GM21723 (cell line): ENCODE measurements at regions not wholly inside any gene's neighbourhood (a gene's known extent, or its start where the extent isn't known, plus 50 kb on each side); places are given as distances from the start of the nearest gene placed in this dataset.
"Not testable (repeated sequence)": the region's sequence is repeated elsewhere in the genome, so short reads cannot be mapped to it uniquely, and the experiment has no call there.

Source experiments
- ATAC-seq: cut with Tn5 transposase; IDR thresholded peaks from one replicate; pipeline ENCODE4 v1.9.1; 2021; ENCODE audit warnings: mild to moderate bottlenecking, moderate library complexity; ENCODE audit not compliant: unreplicated experiment

DNA sequence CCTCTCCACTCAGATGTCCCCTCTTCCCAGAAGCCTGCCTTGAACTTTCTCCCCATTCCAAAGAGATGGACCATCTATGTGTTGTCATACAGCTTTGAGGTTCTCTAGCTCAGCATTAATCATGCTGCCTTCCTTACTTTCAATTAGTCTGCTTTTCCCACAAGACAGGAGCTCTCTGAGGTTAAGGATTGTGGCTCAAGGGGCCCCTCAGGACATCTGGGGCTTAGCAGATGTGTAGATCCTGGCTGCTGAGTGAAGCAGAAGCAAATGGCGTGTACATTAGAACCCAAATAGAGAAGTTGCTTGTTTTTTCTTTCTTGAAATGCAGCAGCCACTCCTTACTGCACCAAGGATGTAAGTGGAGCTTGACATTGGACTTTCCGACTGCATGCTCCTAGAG is 330.5 kb upstream of the TNRC6C start:
- no peak for ATAC-seq

DNA sequence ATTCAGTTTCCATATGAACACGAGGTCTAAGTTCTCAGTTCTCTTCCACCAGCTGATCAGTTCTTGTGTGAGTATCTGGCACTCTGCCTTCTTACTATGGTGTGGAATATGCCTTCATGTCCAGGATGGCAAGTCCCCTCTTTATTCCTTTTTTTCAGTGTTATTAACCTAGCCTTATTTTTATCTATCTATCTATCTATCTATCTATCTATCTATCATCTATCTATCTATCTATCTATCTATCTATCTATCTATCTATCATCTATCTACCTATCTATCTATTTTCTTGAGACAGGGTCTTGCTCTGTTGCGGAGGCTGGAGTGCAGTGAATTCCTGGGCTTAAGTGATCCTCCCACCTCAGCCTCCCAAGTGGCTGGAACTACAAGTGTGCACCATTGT is 329.2 kb upstream of the TNRC6C start:
- ATAC-seq: not testable (repeated sequence)

DNA sequence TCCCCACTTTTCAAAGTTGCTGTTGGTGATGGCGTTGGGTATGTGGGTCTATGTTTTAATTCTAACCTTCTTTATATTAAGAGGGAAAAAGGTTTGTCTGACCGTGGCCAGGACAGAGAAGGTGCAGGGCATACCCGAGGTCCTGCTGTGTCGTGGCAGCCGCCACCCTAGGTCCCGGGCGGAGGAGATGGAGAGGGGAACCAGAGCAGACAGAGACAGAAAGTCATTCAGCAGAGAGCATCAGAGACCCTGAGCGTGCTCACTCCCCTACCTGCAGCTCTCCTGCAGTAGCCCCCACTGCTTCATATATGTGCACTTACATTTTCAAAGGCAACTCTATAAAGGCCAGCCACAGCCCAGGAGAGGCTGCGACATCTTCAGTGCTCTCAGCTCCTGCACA is 327.2 kb upstream of the TNRC6C start:
- no peak for ATAC-seq

DNA sequence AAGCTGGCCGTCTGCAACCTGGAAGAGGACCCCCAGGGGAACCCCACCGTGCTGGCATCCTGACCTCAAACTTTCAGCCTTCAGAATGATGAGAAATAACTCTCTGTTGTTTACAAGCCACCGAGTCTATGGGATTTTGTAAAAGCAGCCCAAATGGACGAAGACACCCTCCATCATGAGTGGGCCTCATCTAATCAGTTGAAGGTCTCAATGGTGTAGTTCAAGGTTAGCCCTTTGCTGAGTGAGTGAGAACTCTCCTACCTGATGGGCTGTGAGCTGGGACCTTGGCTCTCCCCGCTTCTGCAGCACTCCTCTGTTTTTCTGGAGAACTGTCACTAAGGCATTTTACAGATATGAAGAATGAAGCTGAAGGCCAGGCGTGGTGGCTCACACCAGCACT is 325.9 kb upstream of the TNRC6C start:
- ATAC-seq: no peak

DNA sequence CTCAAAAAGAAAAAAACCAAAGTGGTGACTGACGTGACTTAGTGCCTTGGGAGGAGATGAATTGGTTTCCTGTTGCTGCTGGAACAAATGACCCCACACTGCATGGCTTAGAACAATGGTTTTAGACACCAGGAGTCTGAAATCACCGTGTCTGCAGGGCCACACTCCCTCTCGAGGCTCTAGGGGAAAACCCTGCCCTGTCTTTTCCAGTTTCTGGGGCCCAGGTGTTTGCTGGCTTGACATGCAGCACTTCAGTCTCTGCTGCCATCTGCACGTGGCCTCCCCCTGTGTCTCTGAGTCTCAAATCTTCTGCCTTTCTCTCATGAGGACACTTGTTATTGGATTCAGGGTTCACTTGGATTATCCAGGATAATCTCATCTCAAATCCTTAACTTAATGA is 323.8 kb upstream of the TNRC6C start:
- ATAC-seq: no peak

DNA sequence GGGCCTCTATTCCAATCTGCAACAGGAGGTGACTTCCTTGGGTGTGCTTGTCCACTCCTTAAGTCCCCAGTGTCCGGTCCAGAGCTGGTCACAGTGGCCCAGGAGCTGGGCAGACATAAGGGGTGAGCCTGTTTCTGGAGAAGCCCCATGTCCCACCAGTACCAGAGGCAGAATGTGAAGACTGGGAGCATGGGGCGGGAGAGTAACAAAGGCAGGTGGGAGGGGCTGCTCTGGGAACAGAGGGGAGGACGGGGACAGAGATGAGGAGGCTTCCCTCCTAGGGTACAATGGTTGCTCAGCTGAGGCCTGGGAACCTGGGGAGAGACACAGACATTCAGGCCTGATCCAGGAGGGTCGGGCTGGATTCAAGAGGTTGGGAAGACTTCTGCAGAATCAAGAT is 323.3 kb upstream of the TNRC6C start:
- ATAC-seq: no peak

DNA sequence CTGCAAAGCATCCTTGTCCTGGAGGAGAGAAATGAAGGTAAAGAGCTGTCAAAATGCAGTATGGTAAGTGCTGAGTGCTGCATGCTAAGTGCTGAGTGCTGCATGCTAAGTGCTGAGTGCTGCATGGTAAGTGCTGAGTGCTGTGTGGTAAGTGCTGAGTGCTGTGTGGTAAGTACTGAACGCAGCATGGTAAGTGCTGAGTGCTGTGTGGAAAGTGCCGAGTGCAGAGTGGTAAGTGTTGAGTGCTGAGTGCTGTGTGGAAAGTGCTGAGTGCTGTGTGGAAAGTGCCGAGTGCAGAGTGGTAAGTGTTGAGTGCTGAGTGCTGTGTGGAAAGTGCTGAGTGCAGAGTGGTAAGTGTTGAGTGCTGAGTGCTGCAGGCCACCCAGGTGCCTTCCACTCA is 322.7 kb upstream of the TNRC6C start:
- not testable (repeated sequence) for ATAC-seq

DNA sequence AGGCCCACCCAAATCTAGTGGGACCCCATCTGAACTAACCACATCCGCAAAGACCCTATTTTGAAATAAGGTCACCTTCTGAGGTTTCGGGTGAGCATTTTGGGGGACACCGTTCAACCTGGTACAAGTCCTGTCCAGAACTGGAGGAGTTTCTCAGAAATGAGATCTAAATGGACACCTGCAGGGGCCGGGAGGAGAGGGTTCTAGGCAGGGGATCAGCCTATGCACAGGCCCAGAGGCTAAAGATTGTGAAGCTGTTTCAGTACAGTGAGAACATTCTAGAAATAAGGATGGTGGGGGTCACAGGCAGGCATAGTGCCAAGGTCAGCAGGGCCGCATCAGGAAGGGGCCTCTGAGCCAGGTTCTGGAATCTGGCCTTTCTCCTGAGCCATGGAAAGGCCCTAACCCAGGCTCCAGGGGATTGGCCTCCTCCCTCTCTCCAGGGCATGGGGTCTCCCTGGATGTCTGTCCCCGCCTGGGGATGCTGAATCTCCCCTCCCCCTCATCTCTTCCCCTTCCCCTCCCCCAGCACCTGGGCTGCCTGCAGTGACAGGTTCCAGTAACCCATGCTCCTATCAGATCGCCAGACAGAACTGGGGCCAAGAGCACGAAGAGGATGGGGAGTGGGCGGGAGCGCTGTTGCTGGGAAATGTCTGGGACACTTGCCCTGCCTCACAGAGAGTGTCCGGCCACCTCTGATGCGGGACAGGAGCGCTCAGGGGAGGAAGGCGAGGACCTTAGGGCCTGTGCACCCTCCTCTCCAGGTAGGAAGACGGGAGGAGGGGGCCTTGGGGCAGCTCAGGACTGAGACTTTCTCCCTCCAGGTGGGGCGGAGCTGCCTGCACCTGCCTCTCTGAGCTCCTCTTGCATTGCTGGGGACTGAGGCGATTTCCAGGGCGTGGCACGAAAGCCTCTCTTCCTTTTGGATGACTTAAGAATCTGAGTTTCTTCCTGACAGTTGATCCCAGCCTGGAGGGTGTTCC is 321.4 kb upstream of the TNRC6C start:
- ATAC-seq: no peak

DNA sequence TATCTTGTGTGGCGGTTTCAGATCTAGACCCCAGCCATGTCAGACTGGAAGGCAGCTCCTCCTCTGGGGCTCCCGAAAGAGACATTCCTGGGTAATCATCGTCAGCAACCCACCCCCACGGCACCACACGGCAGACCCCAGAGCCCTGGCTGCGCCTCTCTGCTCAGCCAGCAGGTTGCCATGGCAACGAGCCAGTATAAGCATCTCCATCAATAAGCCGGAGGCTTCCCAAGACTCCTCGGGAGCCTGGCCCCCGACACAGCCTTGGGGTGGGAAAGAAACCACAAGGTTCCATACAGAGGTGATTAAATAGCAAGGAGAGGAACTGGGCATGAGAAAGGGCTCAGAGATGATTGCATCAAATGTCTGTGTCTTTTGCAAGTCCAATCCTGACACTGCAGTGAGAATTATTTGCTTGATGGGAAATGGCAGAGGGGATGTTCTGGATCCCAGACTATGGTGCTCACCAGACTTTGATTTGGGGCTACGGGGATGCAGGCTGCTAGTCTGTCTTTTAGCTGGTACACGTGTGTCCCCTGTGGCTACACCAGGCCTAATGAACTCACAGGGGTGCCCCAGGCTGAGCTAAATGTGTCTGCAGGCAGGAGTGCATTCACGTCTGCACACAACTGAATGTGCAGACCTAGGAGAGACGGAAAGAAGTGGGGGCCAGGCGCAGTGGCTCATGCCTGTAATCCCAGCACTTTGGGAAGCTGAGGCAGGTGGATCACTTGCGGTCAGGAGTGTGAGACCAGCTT is 320.5 kb upstream of the TNRC6C start:
- no peak for ATAC-seq

DNA sequence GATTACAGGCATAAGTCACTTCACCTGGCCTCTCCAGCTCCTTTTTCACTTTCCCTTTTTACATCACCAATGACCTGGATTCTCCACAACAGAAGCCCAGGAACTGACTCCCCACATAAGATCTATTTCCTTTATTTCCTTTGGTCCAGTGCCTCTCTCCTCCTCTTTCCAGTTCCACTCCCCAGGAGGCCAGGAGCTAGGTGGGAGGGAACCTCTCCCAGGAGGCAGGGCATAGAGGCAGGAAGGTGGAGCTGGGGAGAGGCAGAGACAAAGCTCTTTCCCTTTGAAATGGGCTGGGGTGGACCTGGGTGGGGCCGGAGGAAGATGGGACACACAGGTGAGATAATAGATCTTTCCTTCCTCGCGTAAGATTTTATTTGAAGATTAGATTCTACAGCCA is 318.3 kb upstream of the TNRC6C start:
- ATAC-seq: no peak

DNA sequence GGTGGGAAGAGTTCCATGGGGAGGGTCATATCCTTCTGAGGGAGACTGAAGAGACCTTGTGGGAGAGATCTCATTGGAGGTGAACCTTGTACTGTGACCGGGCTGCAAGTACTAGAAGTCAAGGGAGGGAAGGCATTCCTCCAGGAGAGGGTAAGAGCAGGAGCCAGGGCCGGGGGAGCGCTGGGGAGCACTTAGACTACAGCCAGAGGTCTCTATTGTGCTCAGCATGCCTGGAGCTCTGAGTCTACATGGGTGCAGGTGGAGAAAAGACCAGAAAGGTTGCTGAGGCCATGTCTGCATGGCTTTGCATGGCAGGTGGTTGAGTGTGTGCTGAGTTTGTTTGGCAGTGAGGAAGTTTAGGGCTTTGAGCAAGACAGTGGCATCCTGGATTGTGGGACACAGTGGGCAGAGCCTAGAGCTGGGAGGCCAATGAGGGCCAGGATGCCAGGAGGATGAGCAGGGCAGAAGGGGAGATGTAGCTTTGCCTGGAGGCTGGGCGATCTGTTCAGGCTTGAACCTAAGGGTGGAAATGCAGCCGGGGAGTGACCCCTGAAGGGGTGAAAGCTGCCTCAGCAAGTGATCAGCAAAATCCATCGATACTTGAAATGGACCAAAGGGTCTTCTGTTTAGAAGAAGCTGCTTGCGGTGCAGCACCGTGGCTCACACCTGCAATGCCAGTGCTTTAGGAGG is 317.4 kb upstream of the TNRC6C start:
- no peak for ATAC-seq

DNA sequence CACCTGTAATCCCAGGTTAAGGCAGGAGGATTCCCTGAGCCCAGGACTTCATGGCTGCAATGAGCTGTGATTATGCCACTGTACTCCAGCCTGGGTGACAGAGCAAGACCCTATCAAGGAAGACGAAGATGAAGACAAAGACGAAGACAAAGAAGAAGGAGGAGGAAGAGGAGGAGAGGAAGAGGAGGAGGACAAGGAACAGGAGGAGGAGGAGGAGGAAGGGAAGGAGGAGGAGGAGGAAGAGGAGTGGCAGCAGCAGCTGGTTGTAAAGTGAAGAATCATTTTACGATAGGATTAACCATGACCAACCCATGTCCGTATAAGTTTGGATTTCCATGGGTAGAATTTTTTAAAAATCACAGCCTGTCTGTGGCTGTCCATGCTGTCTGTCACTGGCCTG is 316.8 kb upstream of the TNRC6C start:
- ATAC-seq: no peak

DNA sequence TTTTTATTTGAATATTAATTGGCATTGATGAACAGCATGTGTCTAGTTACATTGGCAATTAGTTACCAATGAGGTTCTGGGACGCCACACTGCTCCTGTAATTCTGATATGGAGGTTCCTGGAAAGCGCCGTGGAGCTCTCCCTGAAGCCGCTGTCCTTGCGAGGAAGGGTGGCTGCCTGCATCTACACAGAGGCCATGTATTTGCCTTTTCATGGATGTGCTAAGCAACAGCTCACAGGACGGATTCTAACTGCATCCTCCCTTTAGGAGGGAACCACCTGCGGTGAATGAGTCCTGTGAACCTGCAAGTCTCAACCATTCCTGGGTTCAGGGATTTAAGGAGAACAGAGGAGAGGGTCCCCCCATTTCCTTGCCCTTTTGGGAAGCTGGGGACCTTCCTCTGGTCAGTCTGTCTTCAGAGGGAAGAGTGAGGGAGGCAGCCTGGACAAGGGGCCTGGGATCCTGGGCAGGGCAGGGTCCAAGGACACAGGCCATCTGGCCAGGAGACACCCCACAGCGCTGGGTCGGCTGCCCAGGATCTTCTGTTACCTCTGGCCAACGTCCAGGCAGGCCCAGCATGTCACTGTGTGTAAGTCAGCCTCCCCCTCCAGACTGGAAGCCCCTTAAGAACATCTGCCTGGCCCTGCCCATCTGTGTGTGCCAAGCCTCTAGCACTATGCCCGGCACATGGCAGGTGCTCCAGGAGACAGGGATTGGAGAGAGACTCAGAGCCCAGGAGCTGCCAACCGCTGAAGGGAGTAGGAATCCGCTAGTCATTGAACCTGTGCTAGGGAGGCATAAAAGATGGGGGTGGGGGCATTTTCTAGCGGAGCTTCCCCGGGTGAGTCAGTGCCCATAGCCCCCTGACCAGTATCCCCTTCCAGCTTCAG is 314.1 kb upstream of the TNRC6C start:
- ATAC-seq: no peak

DNA sequence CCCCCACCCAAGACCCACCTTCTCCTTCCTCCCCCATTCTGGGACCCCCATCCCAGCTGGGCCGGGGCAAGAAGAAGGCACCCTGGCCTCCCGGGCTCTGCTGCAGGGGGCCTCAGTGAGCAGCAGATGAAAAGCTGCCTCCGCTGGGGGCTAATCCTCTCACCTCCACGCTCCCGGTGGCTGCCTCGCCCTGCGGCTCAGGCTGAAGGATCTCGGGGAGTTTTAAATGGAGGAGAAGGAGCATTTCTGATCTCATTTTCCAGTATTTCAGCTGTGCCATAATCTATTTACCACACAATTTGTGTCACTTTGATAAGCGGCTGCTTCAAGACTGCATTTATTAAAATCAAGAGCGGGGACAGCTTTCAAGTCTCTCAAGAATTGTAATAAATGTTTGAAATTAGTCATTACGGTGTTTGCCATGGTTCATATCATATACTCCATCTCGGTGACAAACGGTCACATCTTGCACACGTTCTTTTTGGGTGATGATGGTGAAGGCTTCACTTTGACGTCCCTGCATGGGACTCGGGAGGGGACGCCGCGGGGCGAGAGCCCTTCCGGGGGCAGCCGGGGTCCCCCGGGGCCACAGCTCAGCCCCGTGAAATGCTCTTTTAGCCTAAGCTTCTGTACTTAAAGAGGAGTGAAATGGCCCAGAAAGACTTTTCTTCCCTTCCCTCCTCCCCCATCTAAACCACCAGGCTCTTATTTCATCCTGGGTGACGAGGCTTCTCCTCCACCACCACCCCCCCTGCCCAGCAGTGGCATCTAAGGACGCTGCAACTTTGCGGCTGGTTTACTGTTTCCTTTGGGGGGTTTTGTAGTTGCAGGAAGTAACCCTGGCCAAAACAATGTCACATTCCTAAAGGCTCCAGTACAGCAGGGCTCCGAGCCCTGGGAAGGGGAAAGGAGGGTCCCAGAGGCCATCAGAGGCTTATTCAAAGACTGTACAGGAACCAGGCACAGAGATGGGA is 313.1 kb upstream of the TNRC6C start:
- no peak for ATAC-seq

DNA sequence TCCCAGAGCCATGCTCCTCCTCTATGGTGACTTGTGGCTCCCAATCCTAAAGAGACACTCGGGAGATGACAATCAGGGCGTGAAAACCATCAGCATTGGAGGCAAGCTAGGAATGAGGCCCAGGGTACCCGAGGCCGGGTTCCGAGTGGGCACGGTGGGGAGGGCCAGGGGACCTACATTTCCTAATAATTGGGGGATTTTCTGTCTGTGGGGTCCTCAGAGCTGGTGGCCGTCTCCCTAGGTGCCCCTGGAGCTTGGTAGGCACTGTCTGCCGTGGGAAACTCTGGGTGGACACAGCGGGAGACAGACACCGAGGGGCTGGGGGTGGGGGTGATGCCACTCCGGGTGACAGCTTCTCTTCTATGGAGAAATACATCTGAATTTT is 312.5 kb upstream of the TNRC6C start:
- no peak for ATAC-seq

DNA sequence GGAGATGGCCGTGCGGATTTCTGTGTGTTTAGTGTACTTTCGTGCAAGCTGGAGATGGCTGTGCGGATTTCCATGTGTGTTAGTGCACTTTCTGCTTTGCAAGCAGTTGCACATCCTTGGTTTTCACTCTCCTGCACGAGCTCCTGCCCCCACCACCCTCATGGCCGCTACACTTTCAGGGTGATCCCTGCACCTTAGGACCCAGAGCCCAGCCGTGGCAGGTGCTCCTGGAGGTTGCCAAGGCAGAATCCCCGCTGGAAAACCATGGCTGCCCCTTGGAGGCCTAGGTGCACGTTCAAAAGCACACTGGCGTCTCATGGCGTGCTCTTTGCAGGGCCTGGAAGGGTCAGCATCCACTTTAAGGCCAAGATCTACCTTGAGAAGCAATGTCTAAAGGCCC is 311.0 kb upstream of the TNRC6C start:
- ATAC-seq: no peak

DNA sequence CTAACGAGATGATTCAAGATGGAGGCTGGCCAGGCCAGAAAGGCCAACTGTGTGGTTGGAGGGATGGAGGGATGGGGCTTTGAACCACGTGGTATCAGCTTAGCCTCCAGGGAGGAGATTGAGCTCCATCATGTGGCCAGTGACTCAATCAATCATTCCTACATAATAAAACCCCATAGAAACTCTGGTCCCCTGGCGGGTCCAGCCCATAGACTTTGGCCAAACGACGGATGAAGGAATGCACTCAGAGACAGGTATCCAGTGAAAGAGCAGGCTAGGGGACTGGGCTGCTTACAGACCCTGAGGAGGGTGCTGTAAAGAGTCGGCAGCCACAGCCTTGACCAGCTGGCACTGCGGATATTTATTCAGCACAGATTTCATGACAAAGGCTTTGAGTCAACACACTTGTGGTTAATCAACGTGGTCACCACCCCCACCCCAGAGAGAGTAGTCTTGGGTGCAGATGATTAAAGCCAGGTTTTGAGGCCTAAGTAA is 308.7 kb upstream of the TNRC6C start:
- ATAC-seq: no peak

DNA sequence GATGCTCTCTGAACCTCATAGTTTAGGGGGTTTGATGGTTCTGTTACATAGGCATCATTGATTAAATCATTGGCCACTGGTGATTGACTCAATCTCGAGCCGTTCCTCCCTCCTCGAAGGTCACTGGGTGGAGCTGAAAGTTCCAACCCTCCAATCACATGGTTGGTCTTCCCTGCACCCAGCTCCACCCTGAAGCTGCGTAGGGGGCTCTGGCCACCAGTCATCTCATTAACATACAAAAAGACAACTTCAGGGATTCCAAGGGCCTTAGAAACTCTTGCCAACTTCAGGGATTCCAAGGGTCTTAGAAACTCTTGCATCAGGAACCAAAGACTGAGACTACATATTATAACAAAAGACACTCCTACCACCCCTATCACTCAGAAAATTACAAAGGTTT is 306.5 kb upstream of the TNRC6C start:
- ATAC-seq: no peak

DNA sequence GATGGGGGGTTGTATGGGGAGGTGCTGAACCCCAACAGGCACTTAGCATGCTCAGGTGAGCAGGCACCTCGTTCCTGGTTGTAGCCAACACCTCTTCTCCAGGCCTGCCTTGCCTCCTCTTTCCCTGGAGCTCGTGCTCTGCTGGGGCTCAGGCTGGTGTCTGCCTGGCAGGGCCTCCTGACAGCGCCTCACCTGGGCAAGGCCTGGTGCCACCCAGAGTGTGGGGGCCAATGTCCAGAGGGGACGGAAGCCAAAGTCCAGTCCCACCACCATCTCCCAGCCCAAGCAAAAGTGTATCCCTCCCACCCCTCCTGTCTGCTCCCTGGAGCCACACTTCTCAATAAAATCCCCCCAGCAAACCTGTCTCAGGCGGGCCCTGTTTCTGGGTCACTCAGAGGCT is 304.2 kb upstream of the TNRC6C start:
- no peak for ATAC-seq
